H1 (cell line): ENCODE measurements at regions not wholly inside any gene's neighbourhood (a gene's known extent, or its start where the extent isn't known, plus 50 kb on each side); places are given as distances from the start of the nearest gene placed in this dataset.

ENCODE experiments used
- FOSL1 ChIP-seq: IDR thresholded peaks from 2 replicates; pipeline ENCODE4 v1.6.1; 2011; ENCODE audit warnings: mild to moderate bottlenecking, low read depth, low read length, moderate library complexity; ENCODE audit not compliant: insufficient read depth
- SRF ChIP-seq: IDR thresholded peaks from 2 replicates; pipeline ENCODE4 v1.6.1; 2011; ENCODE audit warnings: mild to moderate bottlenecking, low read depth, low read length, moderate library complexity

- no peak for TF ChIP-seq FOSL1
- TF ChIP-seq SRF: no peak
Measured at GRCh38 chr13:79781829-79782540, 301.0 kb downstream of the NDFIP2 start (continued).
